GM12878 (cell line): ENCODE measurements at regions not wholly inside any gene's neighbourhood (a gene's known extent, or its start where the extent isn't known, plus 50 kb on each side); places are given as distances from the start of the nearest gene placed in this dataset.

ENCODE experiments used
- ATAC-seq: fragments of 200-7000 bp; cut with Tn5 transposase; 3 replicates; pipeline ENCODE4 v1.9.1; 2020; ENCODE audit warnings: mild to moderate bottlenecking, moderate library complexity
- BruUV-seq: library from RNA; stranded (reverse); fragments of 400-500 nt; replicated peaks from 2 replicates; lab custom pipeline; 2021; lab: Mats Ljungman, UMichigan
- CTCF ChIA-PET: fragments of 300-600 bp; sonication (Branson Sonifier 250); formaldehyde crosslinking; extraction: SDS; loops from one replicate; lab custom pipeline; 2021; ENCODE audit warnings: inconsistent platforms; lab: Yijun Ruan, JAX
- POLR2A ChIA-PET: fragments of 350-600 bp; formaldehyde crosslinking; extraction: SDS; loops from one replicate; lab custom pipeline; 2021; ENCODE audit warnings: inconsistent platforms; lab: Charles Lee
- RAD21 ChIA-PET: fragments of 300-600 bp; sonication (Branson Sonifier 250); formaldehyde crosslinking; loops from one replicate; lab custom pipeline; 2023; ENCODE audit warnings: antibody characterized with exemption; ENCODE audit not compliant: unreplicated experiment; lab: Charles Lee
- SMC1A ChIA-PET: fragments of 300-600 bp; sonication (Branson Sonifier 250); formaldehyde crosslinking; loops from one replicate; lab custom pipeline; 2023; ENCODE audit not compliant: unreplicated experiment, uncharacterized antibody; lab: Charles Lee
- DNase-seq: peaks from one replicate; pipeline ENCODE4 v3.0.0-alpha.2; 2011; ENCODE audit warnings: low read depth, low spot score
- FAIRE-seq: peaks from 3 replicates; lab custom pipeline; 2011; peaks lifted over from hg19 to GRCh38; lab: Jason Lieb, UNC
- H2AFZ ChIP-seq: 2 replicates; pipeline ENCODE4 v1.6.0; 2011; ENCODE audit warnings: low read depth, low read length, control low read depth; ENCODE audit not compliant: control insufficient read depth
- H3K27ac ChIP-seq: 2 replicates; pipeline ENCODE4 v1.5.1; 2011; ENCODE audit warnings: control low read depth; ENCODE audit not compliant: control insufficient read depth, insufficient read depth
- H3K27me3 ChIP-seq, 2 experiments: replicated peaks in 1 of 2; 2 replicates each; pipeline versions ENCODE4 v1.6.0 to v1.6.1; 2011; ENCODE audit warnings: low read length in 1 of 2; ENCODE audit not compliant: control insufficient read depth in 2 of 2, insufficient read depth in 2 of 2
- H3K36me3 ChIP-seq, 2 experiments: 2 replicates each; pipeline ENCODE4 v1.5.1; 2011; ENCODE audit warnings: low read length in 1 of 2; ENCODE audit not compliant: control insufficient read depth in 2 of 2, insufficient read depth in 2 of 2
- H3K4me1 ChIP-seq: 2 replicates; pipeline ENCODE4 v1.6.1; 2011; ENCODE audit warnings: mild to moderate bottlenecking, low read length, moderate library complexity, mixed read lengths; ENCODE audit not compliant: control insufficient read depth, insufficient read depth
- H3K4me2 ChIP-seq: 2 replicates; pipeline ENCODE4 v1.6.0; 2011; ENCODE audit warnings: control low read depth; ENCODE audit not compliant: control insufficient read depth, insufficient read depth
- H3K4me3 ChIP-seq: fragments of 200-600 bp; sonication (generic); 2 replicates; pipeline ENCODE4 v1.5.1; 2016
- H3K79me2 ChIP-seq: 2 replicates; pipeline ENCODE4 v1.6.0; 2011; ENCODE audit warnings: low read length; ENCODE audit not compliant: control insufficient read depth, insufficient read depth
- H3K9ac ChIP-seq: 2 replicates; pipeline ENCODE4 v1.8.0; 2011; ENCODE audit warnings: low read length, control low read depth, mixed read lengths; ENCODE audit not compliant: control insufficient read depth, insufficient read depth
- H3K9me3 ChIP-seq: replicated peaks from 3 replicates; pipeline ENCODE4 v1.5.1; 2011; ENCODE audit warnings: mild to moderate bottlenecking, low read length; ENCODE audit not compliant: control insufficient read depth, insufficient read depth
- H4K20me1 ChIP-seq: 2 replicates; pipeline ENCODE4 v1.6.0; 2011; ENCODE audit not compliant: control insufficient read depth, insufficient read depth
- CEBPZ ChIP-seq: fragments of 150-350 bp; IDR thresholded peaks from 2 replicates; pipeline ENCODE4 v1.6.1; 2016; ENCODE audit warnings: low read depth, low read length
- DPF2 ChIP-seq: fragments of 450-650 bp; IDR thresholded peaks from 2 replicates; pipeline ENCODE4 v1.6.1; 2017; ENCODE audit warnings: mild to moderate bottlenecking
- FOS ChIP-seq: IDR thresholded peaks from 3 replicates; pipeline ENCODE4 v1.6.1; 2011; ENCODE audit warnings: borderline replicate concordance; ENCODE audit not compliant: insufficient read length; ENCODE audit errors: extremely low read depth
- FOXM1 ChIP-seq: IDR thresholded peaks from 2 replicates; pipeline ENCODE4 v1.6.1; 2012; ENCODE audit warnings: low read depth, mild to moderate bottlenecking, inconsistent platforms, low read length, moderate library complexity
- GABPA ChIP-seq: IDR thresholded peaks from 2 replicates; pipeline ENCODE4 v1.6.1; 2014; ENCODE audit warnings: antibody characterized with exemption, low read depth, mild to moderate bottlenecking, inconsistent platforms
- HDAC6 ChIP-seq: fragments of 200-600 bp; sonication (generic); IDR thresholded peaks from one replicate; pipeline ENCODE4 v1.8.0; 2017; ENCODE audit warnings: antibody characterized with exemption; ENCODE audit not compliant: unreplicated experiment
- IKZF1 ChIP-seq: fragments of 450-650 bp; conservative IDR thresholded peaks from 2 replicates; pipeline ENCODE4 v1.6.1; 2017; ENCODE audit warnings: antibody characterized with exemption, mild to moderate bottlenecking
- MTA2 ChIP-seq: fragments of 450-650 bp; IDR thresholded peaks from 2 replicates; pipeline ENCODE4 v1.6.1; 2016; ENCODE audit warnings: low read depth, mild to moderate bottlenecking, moderate library complexity
- MYB ChIP-seq: fragments of 150-350 bp; IDR thresholded peaks from 2 replicates; pipeline ENCODE4 v1.6.1; 2014; ENCODE audit warnings: mild to moderate bottlenecking, low read depth, low read length, borderline replicate concordance
- NBN ChIP-seq: fragments of 450-650 bp; IDR thresholded peaks from 2 replicates; pipeline ENCODE4 v1.6.1; 2016
- NFYA ChIP-seq: IDR thresholded peaks from 2 replicates; pipeline ENCODE4 v1.6.1; 2011; ENCODE audit warnings: low read depth, mild to moderate bottlenecking, low read length, improper control_type of control experiment, borderline replicate concordance
- NR2C2 ChIP-seq: IDR thresholded peaks from 2 replicates; pipeline ENCODE4 v1.6.1; 2011; ENCODE audit warnings: borderline replicate concordance, low read depth; ENCODE audit not compliant: control insufficient read depth, insufficient read length
- NRF1 ChIP-seq: conservative IDR thresholded peaks from 2 replicates; pipeline ENCODE4 v1.6.1; 2011; ENCODE audit warnings: mild to moderate bottlenecking, low read depth, low read length, improper control_type of control experiment
- PML ChIP-seq: IDR thresholded peaks from 2 replicates; pipeline ENCODE4 v1.6.1; 2012; ENCODE audit warnings: low read length, inconsistent platforms
- SMAD1 ChIP-seq: fragments of 450-650 bp; IDR thresholded peaks from 2 replicates; pipeline ENCODE4 v1.6.1; 2018; ENCODE audit warnings: mild to moderate bottlenecking, low read depth; ENCODE audit not compliant: partially characterized antibody
- SMARCA5 ChIP-seq: fragments of 450-650 bp; IDR thresholded peaks from 2 replicates; pipeline ENCODE4 v1.6.1; 2017; ENCODE audit warnings: mild to moderate bottlenecking
- TCF12 ChIP-seq: IDR thresholded peaks from 2 replicates; pipeline ENCODE4 v1.6.1; 2011; ENCODE audit warnings: low read depth, mild to moderate bottlenecking, low read length
- WRNIP1 ChIP-seq: IDR thresholded peaks from 2 replicates; pipeline ENCODE4 v1.6.1; 2011; ENCODE audit warnings: low read depth, low read length, improper control_type of control experiment, borderline replicate concordance
- ZBED1 ChIP-seq: IDR thresholded peaks from 2 replicates; pipeline ENCODE4 v1.6.1; 2016; ENCODE audit warnings: borderline replicate concordance
- ZSCAN29 ChIP-seq: fragments of 450-650 bp; IDR thresholded peaks from 2 replicates; pipeline ENCODE4 v1.6.1; 2017; ENCODE audit warnings: mild to moderate bottlenecking, moderate library complexity
- WGBS: methylation state at CpG from one replicate; pipeline ENCODE4 v1.1.6; 2016; ENCODE audit warnings: low lambda C conversion rate; ENCODE audit not compliant: insufficient replicate concordance, insufficient coverage; ENCODE audit errors: missing lambda C conversion rate; 5-methylcytosine and 5-hydroxymethylcytosine counted together
- in situ Hi-C: fragments of 300-500 bp; cut with MboI; formaldehyde crosslinking; loops from 9 replicates; pipeline ENCODE4 v1.14.3; 2018; ENCODE audit warnings: mixed read lengths
- intact Hi-C: fragments of 100-400 bp; cut with micrococcal nuclease; formaldehyde crosslinking; loops from one replicate; pipeline ENCODE4 v1.14.2; 2022; ENCODE audit not compliant: unreplicated experiment

GRCh38 chr2:128384956-128385355 is 66.3 kb upstream of the HS6ST1 start:
- no peak for FAIRE-seq
- BruUV-seq: no TSS peak
- no peak overlapping the region for H3K4me3 ChIP-seq

More at GRCh38 chr2:128384956-128385355, 66.3 kb upstream of the HS6ST1 start:
- RAD21 ChIA-PET: no interaction called here
- POLR2A ChIA-PET: no interaction called here
- no peaks in the 10 kb centered on the region for H3K79me2 ChIP-seq
- in situ Hi-C loops (no loop called here), intact Hi-C loops (no loop called here)
- TF ChIP-seq ZBED1 (no peak), PML (no peak), SMARCA5 (no peak), FOXM1 (no peak), NR2C2 (no peak), SMAD1 (no peak), MYB (no peak), HDAC6 (no peak), ZSCAN29 (no peak), CEBPZ (no peak), NFYA (no peak), TCF12 (no peak), GABPA (no peak), NBN (no peak), DPF2 (no peak), IKZF1 (no peak), FOS (no peak), NRF1 (no peak), MTA2 (no peak), WRNIP1 (no peak)
- DNase-seq: no peak
- 10% methylated on average over 10 of the region's 10 CpGs for WGBS
- peaks cover 0 to 3% of the 10 kb centered on the region in 2 experiments; a peak in 2 of 4 replicates for H3K27me3 ChIP-seq
- no peaks in the 10 kb centered on the region for H3K36me3 ChIP-seq
- no peak overlapping the region for H3K4me2 ChIP-seq
- H3K27ac ChIP-seq: no peak overlapping the region
- CTCF ChIA-PET: no interaction called here
- no peaks in the 10 kb centered on the region for H3K4me1 ChIP-seq
- no peak for ATAC-seq
- SMC1A ChIA-PET: no interaction called here
- no peaks in the 10 kb centered on the region for H3K9me3 ChIP-seq
- no peak overlapping the region for H2AFZ ChIP-seq
- no peak overlapping the region for H3K9ac ChIP-seq
- H4K20me1 ChIP-seq: no peaks in the 10 kb centered on the region
